GM18868 (cell line): ENCODE measurements at regions not wholly inside any gene's neighbourhood (a gene's known extent, or its start where the extent isn't known, plus 50 kb on each side); places are given as distances from the start of the nearest gene placed in this dataset.
"Not testable (repeated sequence)": the region's sequence is repeated elsewhere in the genome, so short reads cannot be mapped to it uniquely, and the experiment has no call there.

ENCODE experiments used
- ATAC-seq: cut with Tn5 transposase; IDR thresholded peaks from one replicate; pipeline ENCODE4 v1.9.1; 2021; ENCODE audit warnings: mild to moderate bottlenecking, moderate library complexity; ENCODE audit not compliant: unreplicated experiment

GRCh38 chr13:112217431-112217830, 150.5 kb downstream of the SOX1 start:
- no peak for ATAC-seq

- ATAC-seq, result no peak
Measured at GRCh38 chr13:112218416-112218815, 151.5 kb downstream of the SOX1 start.

- ATAC-seq, result no peak
Measured at GRCh38 chr13:112219740-112220139, 152.8 kb downstream of the SOX1 start.

GRCh38 chr13:112220296-112220875, 153.4 kb downstream of the SOX1 start:
- ATAC-seq, result no peak

- no peak for ATAC-seq
Measured at GRCh38 chr13:112220925-112221324, 154.0 kb downstream of the SOX1 start.

- ATAC-seq, result no peak
Measured at GRCh38 chr13:112222971-112223370, 153.2 kb upstream of the SPACA7 start.

GRCh38 chr13:112223929-112224328, 152.2 kb upstream of the SPACA7 start:
- not testable (repeated sequence) for ATAC-seq

GRCh38 chr13:112225429-112226090, 150.6 kb upstream of the SPACA7 start:
- ATAC-seq, result no peak

- ATAC-seq, result no peak
Measured at GRCh38 chr13:112226320-112227002, 149.7 kb upstream of the SPACA7 start.

GRCh38 chr13:112227031-112227430, 149.1 kb upstream of the SPACA7 start:
- no peak for ATAC-seq

GRCh38 chr13:112229445-112229844, 146.7 kb upstream of the SPACA7 start:
- no peak for ATAC-seq

GRCh38 chr13:112229992-112230872, 145.9 kb upstream of the SPACA7 start:
- ATAC-seq, result no peak

GRCh38 chr13:112231451-112232083, 144.6 kb upstream of the SPACA7 start:
- ATAC-seq, result no peak

GRCh38 chr13:112233256-112233655, 142.9 kb upstream of the SPACA7 start:
- no peak for ATAC-seq

GRCh38 chr13:112233716-112234115, 142.4 kb upstream of the SPACA7 start:
- no peak for ATAC-seq

GRCh38 chr13:112234131-112234875, 141.9 kb upstream of the SPACA7 start:
- no peak for ATAC-seq

GRCh38 chr13:112236016-112236415, 140.1 kb upstream of the SPACA7 start:
- ATAC-seq, result no peak

GRCh38 chr13:112236539-112237197, 139.5 kb upstream of the SPACA7 start:
- ATAC-seq, result no peak

GRCh38 chr13:112238436-112238995, 137.6 kb upstream of the SPACA7 start:
- no peak for ATAC-seq
